Ishikawa (cell line): ENCODE measurements at regions not wholly inside any gene's neighbourhood (a gene's known extent, or its start where the extent isn't known, plus 50 kb on each side); places are given as distances from the start of the nearest gene placed in this dataset.

Experiments used
- CEBPB ChIP-seq: IDR thresholded peaks from 2 replicates; pipeline ENCODE4 v1.6.1; 2012
- CREB1 ChIP-seq: IDR thresholded peaks from 2 replicates; pipeline ENCODE4 v1.6.1; 2012; ENCODE audit warnings: low read depth
- EGR1 ChIP-seq: IDR thresholded peaks from 2 replicates; pipeline ENCODE4 v1.6.1; 2012
- EP300 ChIP-seq: IDR thresholded peaks from 2 replicates; pipeline ENCODE4 v1.6.1; 2012; ENCODE audit warnings: borderline replicate concordance
- FOXM1 ChIP-seq: IDR thresholded peaks from 2 replicates; pipeline ENCODE4 v1.6.1; 2012; ENCODE audit warnings: low read depth, borderline replicate concordance
- MAX ChIP-seq: IDR thresholded peaks from 2 replicates; pipeline ENCODE4 v1.6.1; 2012
- NFIC ChIP-seq: IDR thresholded peaks from 2 replicates; pipeline ENCODE4 v1.6.1; 2012
- RAD21 ChIP-seq: IDR thresholded peaks from 2 replicates; pipeline ENCODE4 v1.6.1; 2012; ENCODE audit warnings: low read depth
- REST ChIP-seq: IDR thresholded peaks from 2 replicates; pipeline ENCODE4 v1.6.1; 2012; ENCODE audit warnings: low read depth, mild to moderate bottlenecking
- TAF1 ChIP-seq: IDR thresholded peaks from 2 replicates; pipeline ENCODE4 v1.6.1; 2012; ENCODE audit warnings: low read depth, mild to moderate bottlenecking
- TCF12 ChIP-seq: IDR thresholded peaks from 2 replicates; pipeline ENCODE4 v1.6.1; 2012; ENCODE audit warnings: low read depth
- TEAD4 ChIP-seq: IDR thresholded peaks from 2 replicates; pipeline ENCODE4 v1.6.1; 2012
- USF1 ChIP-seq: IDR thresholded peaks from 2 replicates; pipeline ENCODE4 v1.6.1; 2012
- YY1 ChIP-seq: IDR thresholded peaks from 2 replicates; pipeline ENCODE4 v1.6.1; 2012; ENCODE audit warnings: low read depth
- ZBTB7A ChIP-seq: IDR thresholded peaks from 2 replicates; pipeline ENCODE4 v1.6.1; 2012; ENCODE audit warnings: low read depth

- TF ChIP-seq TAF1 (no peak), CEBPB (no peak), NFIC (no peak), EGR1 (no peak), MAX (no peak), USF1 (no peak), TEAD4 (no peak), TCF12 (no peak), RAD21 (no peak)
These were observed 105.1 kb upstream of the DCLK2 start for GRCh38 chr4:149973181-149973580.

DNA sequence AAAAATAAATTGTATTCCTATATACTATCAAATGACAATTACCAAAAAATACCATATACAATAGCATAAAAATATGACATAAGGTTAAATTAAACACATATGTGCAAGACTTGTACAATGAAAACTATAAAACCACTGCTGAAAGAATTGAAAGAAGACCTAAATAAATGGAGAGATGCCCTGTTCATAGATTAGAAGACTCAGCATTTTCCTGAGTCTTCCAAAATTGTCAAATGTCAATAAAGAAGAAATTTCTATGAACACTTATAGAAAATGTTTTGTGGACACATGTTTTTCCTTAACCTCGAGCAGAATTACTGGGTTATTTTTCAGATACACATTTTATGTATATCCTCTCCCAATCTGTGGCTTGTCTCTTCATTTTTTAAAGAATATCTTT lies 103.1 kb upstream of the DCLK2 start:
- TF ChIP-seq CREB1: no peak
- no peak for TF ChIP-seq TAF1
- TF ChIP-seq EGR1: no peak
- no peak for TF ChIP-seq REST

DNA sequence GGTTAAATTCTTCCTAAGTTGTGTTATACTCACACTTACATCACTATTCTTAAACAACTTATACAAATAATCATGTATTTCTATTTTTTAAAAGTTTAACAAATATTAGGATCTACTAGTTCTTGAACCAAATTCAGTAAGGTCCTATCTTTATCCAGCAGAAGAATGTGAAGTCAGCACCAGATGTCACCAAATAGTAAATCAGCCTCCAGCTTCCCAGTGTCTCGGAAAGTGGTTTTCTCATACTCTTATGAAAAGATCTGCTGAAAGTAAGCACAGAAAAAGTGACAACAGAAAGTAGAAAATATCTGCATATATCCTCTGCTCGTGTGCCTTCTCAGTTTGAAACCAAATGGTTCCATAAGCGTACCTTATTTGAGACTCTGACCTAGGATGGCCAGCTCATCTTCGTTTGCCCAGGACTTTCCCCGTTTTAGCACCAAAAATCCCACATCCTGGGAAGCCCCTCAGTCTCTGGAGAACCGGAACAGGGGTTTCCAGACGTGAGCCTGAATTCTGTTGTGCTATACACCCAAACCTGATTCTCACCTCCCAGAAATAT lies 98.0 kb upstream of the DCLK2 start:
- TF ChIP-seq REST (no peak), FOXM1 (no peak), CEBPB (no peak), YY1 (no peak), ZBTB7A (no peak), TEAD4 (no peak)

- no peak for TF ChIP-seq REST
- peak; percentile 75 for TF ChIP-seq RAD21
These were observed 97.3 kb upstream of the DCLK2 start for GRCh38 chr4:149980941-149981340.

- TF ChIP-seq YY1 (no peak), TAF1 (no peak), NFIC (no peak), EP300 (no peak), ZBTB7A (no peak), CREB1 (no peak), EGR1 (no peak), REST (no peak), USF1 (no peak), FOXM1 (no peak), TCF12 (no peak), TEAD4 (no peak), CEBPB (no peak), RAD21 (no peak), MAX (no peak)
These were observed 94.8 kb upstream of the DCLK2 start for GRCh38 chr4:149983401-149983800.
